Neural progenitor cell (in vitro differentiated cells): ENCODE measurements at regions not wholly inside any gene's neighbourhood (a gene's known extent, or its start where the extent isn't known, plus 50 kb on each side); places are given as distances from the start of the nearest gene placed in this dataset.

Experiments used
- EZH2phosphoT487 ChIP-seq: fragments of 200-600 bp; sonication (generic); IDR thresholded peaks from 2 replicates; pipeline ENCODE4 v1.6.1; 2017; ENCODE audit warnings: antibody characterized with exemption
- TF ChIP-seq, protein P1 (sequence below): fragments of 200-600 bp; sonication (generic); IDR thresholded peaks from 2 replicates; pipeline ENCODE4 v1.5.1; 2017; ENCODE audit warnings: antibody characterized with exemption, mild to moderate bottlenecking

DNA sequence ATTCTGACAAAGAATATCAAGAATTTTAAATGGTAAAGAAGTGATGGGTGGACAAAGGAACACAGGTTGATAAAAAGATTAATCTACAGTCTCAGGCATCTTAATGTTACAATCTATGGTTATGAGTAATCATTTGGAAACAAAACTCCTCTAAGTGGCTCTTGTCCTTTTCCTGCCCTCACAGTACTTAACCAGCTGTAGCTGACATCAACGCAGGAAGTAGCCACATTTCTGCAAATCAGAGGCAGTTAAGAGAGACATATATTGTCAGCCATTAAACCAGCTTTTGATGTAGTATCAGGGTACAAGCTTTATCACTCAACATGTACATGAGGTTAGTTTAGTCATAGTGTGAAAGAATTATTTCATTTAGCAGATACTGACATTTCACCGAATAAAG lies 244.6 kb downstream of the NR4A2 start:
- TF ChIP-seq, protein P1, sequence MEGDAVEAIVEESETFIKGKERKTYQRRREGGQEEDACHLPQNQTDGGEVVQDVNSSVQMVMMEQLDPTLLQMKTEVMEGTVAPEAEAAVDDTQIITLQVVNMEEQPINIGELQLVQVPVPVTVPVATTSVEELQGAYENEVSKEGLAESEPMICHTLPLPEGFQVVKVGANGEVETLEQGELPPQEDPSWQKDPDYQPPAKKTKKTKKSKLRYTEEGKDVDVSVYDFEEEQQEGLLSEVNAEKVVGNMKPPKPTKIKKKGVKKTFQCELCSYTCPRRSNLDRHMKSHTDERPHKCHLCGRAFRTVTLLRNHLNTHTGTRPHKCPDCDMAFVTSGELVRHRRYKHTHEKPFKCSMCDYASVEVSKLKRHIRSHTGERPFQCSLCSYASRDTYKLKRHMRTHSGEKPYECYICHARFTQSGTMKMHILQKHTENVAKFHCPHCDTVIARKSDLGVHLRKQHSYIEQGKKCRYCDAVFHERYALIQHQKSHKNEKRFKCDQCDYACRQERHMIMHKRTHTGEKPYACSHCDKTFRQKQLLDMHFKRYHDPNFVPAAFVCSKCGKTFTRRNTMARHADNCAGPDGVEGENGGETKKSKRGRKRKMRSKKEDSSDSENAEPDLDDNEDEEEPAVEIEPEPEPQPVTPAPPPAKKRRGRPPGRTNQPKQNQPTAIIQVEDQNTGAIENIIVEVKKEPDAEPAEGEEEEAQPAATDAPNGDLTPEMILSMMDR: no peak
- no peak for TF ChIP-seq EZH2phosphoT487
